ENCODE measurements at regions not wholly inside any gene's neighbourhood (a gene's known extent, or its start where the extent isn't known, plus 50 kb on each side); places are given as distances from the start of the nearest gene placed in this dataset.
"Not testable (repeated sequence)": the region's sequence is repeated elsewhere in the genome, so short reads cannot be mapped to it uniquely, and the experiment has no call there.

GRCh38 chr7:93048136-93048930 lies 69.4 kb downstream of the SAMD9 start:
- no peak for DNase-seq

DNA sequence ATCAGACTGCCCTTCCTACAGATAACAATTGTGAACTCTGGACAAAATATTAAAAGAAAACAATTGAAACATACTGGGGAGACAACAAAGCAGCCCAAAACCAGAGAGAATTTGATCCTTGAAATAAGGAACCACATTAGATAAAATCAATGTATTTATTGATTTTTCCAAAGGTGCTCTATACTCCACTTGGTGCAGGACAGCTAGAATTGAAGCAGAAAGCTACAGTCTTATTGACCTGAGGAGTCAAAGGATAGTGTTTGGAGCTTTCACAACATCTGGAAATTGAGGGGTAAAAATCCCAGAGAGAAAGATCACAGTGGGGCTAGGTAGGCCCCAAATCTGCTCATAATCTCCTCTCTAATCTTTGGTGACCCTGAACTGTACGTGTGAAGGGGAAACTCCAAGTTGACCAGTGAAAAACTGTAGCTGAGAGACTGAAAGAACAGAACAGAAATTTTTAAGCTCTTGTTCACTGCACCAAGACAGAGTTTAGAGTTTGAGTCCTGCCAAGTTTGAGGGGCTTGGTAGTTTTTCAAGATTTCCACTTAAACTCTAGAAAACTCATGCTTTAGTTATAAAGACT lies 70.2 kb downstream of the SAMD9 start:
- DNase-seq, result no peak

GRCh38 chr7:93046641-93047040 lies 71.1 kb downstream of the SAMD9 start:
- DNase-seq, result no peak

DNA sequence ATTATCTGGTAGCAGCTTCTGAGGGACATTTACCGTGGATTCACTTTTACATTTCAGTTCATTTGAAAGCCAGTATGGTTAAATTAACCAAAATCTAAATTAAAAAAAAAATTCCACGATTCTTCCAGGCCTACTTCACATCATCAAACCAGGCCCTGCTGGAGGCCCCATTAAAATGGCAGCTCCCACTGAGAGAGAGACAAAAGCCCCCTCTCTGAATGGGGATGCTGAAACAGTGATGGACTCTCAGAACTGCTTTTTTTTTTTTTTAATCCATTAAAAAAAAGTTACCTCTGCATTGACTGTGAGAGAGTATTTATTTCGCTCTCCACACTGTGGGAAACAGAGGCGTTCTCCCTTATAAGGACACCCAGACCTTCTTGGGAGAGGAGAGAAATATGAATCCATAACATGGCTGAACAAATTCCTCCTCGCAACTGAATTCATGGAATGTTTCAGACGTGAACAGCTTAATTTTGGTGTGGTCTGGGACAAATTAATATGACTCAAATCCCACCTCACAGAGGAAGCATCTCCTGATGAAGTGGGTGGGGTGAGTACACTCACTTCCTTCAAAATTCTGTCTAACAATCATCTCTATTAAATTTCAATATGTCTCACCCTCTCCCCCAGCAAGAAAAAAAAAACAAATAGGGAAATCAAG lies 73.5 kb downstream of the SAMD9 start:
- peak in 1 of 3 experiments; percentile 40 for DNase-seq

- DNase-seq, result no peak
Measured at GRCh38 chr7:93043385-93043985, 74.3 kb downstream of the SAMD9 start.

DNA sequence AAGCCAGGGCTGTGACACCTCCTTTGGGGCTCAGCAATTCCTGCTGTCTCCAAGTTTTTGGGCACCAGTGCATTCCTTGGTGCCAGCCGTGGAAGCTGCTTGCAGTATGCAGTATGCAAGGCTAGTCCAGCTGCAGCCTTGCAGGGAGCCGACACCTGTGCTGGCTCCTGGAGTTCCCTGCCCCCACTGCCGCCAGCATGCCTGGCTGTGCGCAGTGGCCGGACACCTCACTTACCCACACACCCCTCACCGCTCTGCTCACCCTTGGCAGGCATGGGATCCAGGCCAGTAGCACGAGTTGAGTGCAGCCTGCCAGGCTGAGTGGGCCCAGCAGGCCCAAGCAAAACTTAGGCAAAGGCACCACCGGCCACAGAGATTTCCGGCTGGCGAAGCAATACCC lies 77.4 kb downstream of the SAMD9 start:
- DNase-seq, result no peak

DNA sequence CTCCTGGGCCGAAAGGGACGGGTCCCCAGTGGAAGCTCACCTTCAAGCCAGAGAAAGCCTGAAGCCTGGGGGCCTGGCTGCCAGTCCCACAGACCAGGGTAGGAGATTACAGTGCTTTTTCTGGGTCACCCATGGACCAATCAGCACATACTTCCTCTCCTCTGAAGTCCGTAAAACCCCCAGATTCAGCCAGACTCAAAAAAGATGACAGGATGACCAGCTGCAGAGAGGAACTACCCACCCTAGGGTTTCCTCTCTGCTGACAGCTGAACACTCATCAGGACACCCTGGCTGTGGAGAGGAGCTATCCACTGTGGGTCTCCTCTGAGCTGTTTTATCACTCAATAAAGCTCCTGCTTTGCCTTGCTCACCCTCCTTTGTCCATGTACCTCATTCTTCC lies 78.0 kb downstream of the SAMD9 start:
- DNase-seq, result no peak

DNA sequence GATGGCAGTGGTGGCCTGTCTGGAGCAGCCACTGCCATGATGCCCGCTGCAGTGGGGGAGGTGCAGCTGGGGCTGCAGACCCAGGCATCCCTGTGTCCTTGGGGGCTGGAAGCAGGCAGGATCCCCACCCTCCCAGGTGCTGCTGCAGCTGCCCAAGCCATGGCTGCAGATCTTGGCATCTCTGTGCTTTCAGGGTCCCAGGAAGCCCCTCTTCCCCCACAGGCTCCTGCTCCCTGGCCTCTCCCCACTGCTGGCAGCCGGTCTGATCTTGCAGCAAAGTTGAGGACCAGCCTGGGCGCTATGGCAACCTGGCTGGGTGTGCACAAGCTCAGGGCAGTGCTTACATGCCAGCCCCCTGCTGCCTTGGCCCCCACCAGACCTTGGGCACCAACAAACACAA lies 78.5 kb downstream of the SAMD9 start:
- DNase-seq, result no peak

- DNase-seq, result peak in 1 of 3 experiments; percentile 26
Measured at GRCh38 chr7:93036807-93037206, 81.0 kb downstream of the SAMD9 start.

GRCh38 chr7:93036149-93036640 lies 81.6 kb downstream of the SAMD9 start:
- DNase-seq, result no peak

- no peak for DNase-seq
Measured at GRCh38 chr7:93031795-93032194, 86.0 kb downstream of the SAMD9 start.

DNA sequence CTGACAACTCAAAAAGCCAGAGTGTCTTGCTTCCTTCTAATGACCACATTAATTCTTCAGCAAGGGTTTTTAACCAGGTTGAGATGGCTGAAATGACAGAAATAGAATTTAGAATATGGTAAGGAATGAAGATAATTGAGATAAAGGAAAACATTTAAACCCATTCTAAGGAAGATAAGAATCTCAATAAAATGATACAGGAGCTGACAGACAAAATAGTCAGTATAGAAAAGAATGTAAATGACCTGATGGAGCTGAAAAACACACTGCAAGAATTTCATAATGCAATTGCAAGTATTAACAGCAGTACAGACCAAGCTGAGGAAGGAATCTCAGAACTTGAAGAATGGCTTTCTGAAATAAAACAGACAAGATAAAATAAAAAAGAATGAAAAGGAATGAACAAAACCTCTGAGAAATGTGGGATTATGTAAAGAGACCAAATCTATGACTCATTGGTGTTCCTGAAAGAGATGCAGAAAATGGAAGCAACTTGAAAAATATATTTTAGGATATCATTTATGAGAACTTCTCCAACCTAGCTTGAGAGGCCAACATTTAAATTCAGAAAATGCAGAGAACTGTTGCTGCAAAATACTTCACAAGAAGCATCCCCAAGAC lies 87.1 kb downstream of the SAMD9 start:
- no peak for DNase-seq

DNA sequence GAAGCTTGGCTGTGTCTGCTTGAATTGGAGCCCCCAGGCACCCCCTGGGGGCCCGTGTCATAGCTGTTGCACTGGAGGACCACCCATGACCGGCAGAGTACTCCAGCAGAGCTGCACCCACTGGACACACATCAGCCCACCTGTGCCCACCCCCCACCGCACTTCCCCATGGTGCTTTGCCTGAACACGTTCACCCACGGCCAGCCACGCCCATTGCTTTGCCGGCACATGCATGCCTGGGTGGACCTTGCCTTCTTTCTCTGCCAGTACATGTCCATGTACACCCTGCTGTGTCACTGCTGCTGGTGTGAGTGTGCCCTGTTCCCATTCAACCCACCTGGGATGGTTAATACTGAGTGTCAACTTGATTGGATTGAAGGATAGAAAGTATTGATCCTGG lies 88.7 kb downstream of the SAMD9 start:
- DNase-seq, result no peak

GRCh38 chr7:93028610-93029009 lies 89.2 kb downstream of the SAMD9 start:
- no peak for DNase-seq

- no peak for DNase-seq
Measured at GRCh38 chr7:93027044-93027443, 90.7 kb downstream of the SAMD9 start.

DNA sequence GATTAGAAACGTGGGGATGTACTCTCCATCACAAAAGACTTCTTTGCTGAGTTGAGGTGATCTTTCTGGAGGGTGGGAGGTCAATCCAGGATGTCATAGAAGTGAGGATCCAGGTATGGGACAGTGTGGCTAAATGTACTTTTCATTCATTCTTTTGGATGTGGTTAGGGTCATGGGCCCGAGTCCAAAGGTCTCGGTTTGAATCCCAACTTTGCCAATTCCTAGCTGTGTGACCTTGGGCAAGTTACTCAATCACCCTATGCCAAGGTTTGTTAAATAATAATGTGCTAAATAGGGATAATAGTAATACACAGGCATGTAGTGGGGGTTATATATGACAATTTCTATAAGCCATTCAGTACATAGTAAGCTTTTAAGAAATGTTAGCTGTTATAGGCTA lies 91.4 kb downstream of the SAMD9 start:
- DNase-seq, result no peak

DNA sequence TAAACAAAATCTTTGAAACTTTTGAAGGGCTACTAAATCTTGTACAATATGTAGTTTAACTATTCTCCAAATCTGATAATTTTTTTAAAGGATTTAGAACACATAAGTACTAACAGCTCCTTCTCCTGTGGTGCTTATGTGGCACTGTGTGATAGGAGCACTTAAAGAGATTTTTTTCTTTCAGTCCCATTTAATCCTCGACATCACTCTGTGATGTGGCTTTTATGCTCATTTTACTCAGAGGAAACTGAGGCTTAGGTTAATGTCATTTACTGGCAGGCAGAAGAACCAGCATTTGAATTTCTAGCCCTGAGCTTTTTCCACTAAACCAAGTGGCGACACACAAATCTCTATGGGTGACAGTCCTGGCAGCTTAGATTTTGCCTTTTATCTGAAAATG lies 92.4 kb downstream of the SAMD9 start:
- no peak for DNase-seq

- DNase-seq, result not testable (repeated sequence)
Measured at GRCh38 chr7:93022931-93023478, 94.8 kb downstream of the SAMD9 start.

GRCh38 chr7:93021748-93022147 lies 96.0 kb downstream of the SAMD9 start:
- DNase-seq, result no peak

DNA sequence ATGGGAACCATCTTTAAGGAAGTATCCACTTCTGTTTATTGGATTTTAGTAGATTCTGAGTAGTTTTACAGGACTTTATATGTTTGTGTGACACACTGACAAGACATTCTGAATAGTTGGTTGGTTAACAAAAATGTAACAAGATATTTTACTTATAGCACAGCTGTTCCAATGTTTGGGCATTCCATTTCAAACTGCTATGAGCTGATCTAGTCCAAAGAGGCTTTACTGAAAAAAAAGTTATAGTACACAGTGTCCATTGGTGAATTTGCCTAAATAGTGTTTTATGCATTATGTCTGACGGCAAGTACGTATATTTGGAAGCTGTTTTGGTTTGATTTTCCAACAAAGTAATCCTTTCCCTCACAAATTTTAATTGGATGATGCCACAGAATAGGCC lies 99.1 kb downstream of the SAMD9 start:
- no peak for DNase-seq

- no peak for DNase-seq
Measured at GRCh38 chr7:93016681-93017381, 100.9 kb downstream of the SAMD9 start.

Data from NCI-H1417 (cell line).